HepG2 (cell line): ENCODE measurements at regions not wholly inside any gene's neighbourhood (a gene's known extent, or its start where the extent isn't known, plus 50 kb on each side); places are given as distances from the start of the nearest gene placed in this dataset.

Experiments used
- ATAC-seq: fragments of 200-7000 bp; cut with Tn5 transposase; 3 replicates; pipeline ENCODE4 v1.9.1; 2020; ENCODE audit warnings: mild to moderate bottlenecking, moderate library complexity
- BruUV-seq: library from RNA; stranded (reverse); fragments of 400-500 nt; replicated peaks from 2 replicates; lab custom pipeline; 2021; lab: Mats Ljungman, UMichigan
- CTCF ChIA-PET: fragments of 300-600 bp; formaldehyde crosslinking; extraction: SDS; loops from one replicate; lab custom pipeline; 2021; ENCODE audit warnings: low total read pairs, inconsistent platforms, low intra/inter-chr PET ratio; lab: Yijun Ruan, JAX
- POLR2A ChIA-PET: fragments of 350-600 bp; sonication (Branson Sonifier 250); formaldehyde crosslinking; loops from one replicate; lab custom pipeline; 2020; ENCODE audit warnings: antibody characterized with exemption, inconsistent platforms; lab: Yijun Ruan, JAX
- DNase-seq: peaks from one replicate; pipeline ENCODE4 v3.0.0-alpha.2; 2015; ENCODE audit warnings: low spot score
- FAIRE-seq: peaks from 3 replicates; lab custom pipeline; 2011; peaks lifted over from hg19 to GRCh38; lab: Jason Lieb, UNC
- H2AFZ ChIP-seq: one replicate; pipeline ENCODE4 v1.6.1; 2011; ENCODE audit warnings: low read length, inconsistent platforms
- H3K27ac ChIP-seq: fragments of 300-600 bp; 3 replicates; pipeline ENCODE4 v1.8.0; 2011; ENCODE audit warnings: mixed run types, mild to moderate bottlenecking, mixed read lengths, low read length, inconsistent platforms; ENCODE audit not compliant: insufficient read depth; ENCODE audit errors: extremely low read length
- H3K27me3 ChIP-seq, 2 experiments: fragments of 200-600 bp in 1 of 2; 2 replicates in 1 of 2; 3 replicates in 1 of 2; pipeline versions ENCODE4 v1.6.0 to v1.8.0; 2011; ENCODE audit warnings: low read length in 2 of 2, mild to moderate bottlenecking in 2 of 2, moderate library complexity in 2 of 2, inconsistent platforms in 1 of 2; ENCODE audit not compliant: insufficient read depth in 2 of 2, control insufficient read depth in 1 of 2
- H3K36me3 ChIP-seq, 2 experiments: fragments of 200-600 bp in 1 of 2; replicated peaks in 1 of 2; 2 replicates in 1 of 2; 3 replicates in 1 of 2; pipeline versions ENCODE4 v1.5.1 to v1.8.0; 2011; ENCODE audit warnings: low read length in 2 of 2, inconsistent platforms in 1 of 2; ENCODE audit not compliant: insufficient read depth in 2 of 2, control insufficient read depth in 1 of 2
- H3K4me1 ChIP-seq: 2 replicates; pipeline ENCODE4 v1.5.1; 2012; ENCODE audit warnings: low read length, inconsistent platforms; ENCODE audit not compliant: insufficient read depth
- H3K4me2 ChIP-seq: 2 replicates; pipeline ENCODE4 v1.6.0; 2011; ENCODE audit warnings: low read depth, low read length, inconsistent platforms
- H3K4me3 ChIP-seq, 3 experiments: fragments of 200-600 bp in 1 of 3; sonication (generic), shearing (Covaris generic) in 1 of 3; replicated peaks in 1 of 3; 2 replicates each; pipeline ENCODE4 v1.5.1; 2011 to 2016; ENCODE audit warnings: low read length in 3 of 3, inconsistent platforms in 2 of 3, low read depth in 2 of 3, mild to moderate bottlenecking in 2 of 3, control low read depth in 1 of 3, mixed read lengths in 1 of 3; ENCODE audit not compliant: insufficient read depth in 1 of 3
- H3K79me2 ChIP-seq: one replicate; pipeline ENCODE4 v1.6.1; 2011; ENCODE audit warnings: low read length, inconsistent platforms; ENCODE audit not compliant: insufficient read depth
- H3K9ac ChIP-seq: 2 replicates; pipeline ENCODE4 v1.6.0; 2011; ENCODE audit warnings: mild to moderate bottlenecking, low read depth, low read length, inconsistent platforms; ENCODE audit not compliant: insufficient read depth
- H3K9me3 ChIP-seq: 2 replicates; pipeline ENCODE4 v1.5.1; 2012; ENCODE audit warnings: mild to moderate bottlenecking, low read length
- H4K20me1 ChIP-seq: 2 replicates; pipeline ENCODE4 v1.6.0; 2011; ENCODE audit warnings: inconsistent platforms, mild to moderate bottlenecking, low read length, moderate library complexity; ENCODE audit not compliant: insufficient read depth
- FOXK2 ChIP-seq: fragments of 450-650 bp; IDR thresholded peaks from 2 replicates; pipeline ENCODE4 v1.6.1; 2016
- HMG20A ChIP-seq: IDR thresholded peaks from 2 replicates; pipeline ENCODE4 v1.6.1; 2016; ENCODE audit warnings: borderline replicate concordance
- HOXA9 ChIP-seq: sonication (generic); formaldehyde crosslinking; IDR thresholded peaks from 2 replicates; pipeline ENCODE4 v1.8.1; 2022; ENCODE audit warnings: missing genetic modification reagents, mild to moderate bottlenecking, moderate library complexity, borderline replicate concordance
- JUND ChIP-seq: sonication (generic); formaldehyde crosslinking; IDR thresholded peaks from 2 replicates; pipeline ENCODE4 v1.8.0; 2022; ENCODE audit warnings: mild to moderate bottlenecking, missing genetic modification reagents
- KDM5B ChIP-seq: sonication (generic); formaldehyde crosslinking; IDR thresholded peaks from 2 replicates; pipeline ENCODE4 v1.4.0; 2020; ENCODE audit warnings: missing genetic modification reagents, mild to moderate bottlenecking, borderline replicate concordance
- KLF11 ChIP-seq: IDR thresholded peaks from 2 replicates; pipeline ENCODE4 v1.6.1; 2016; ENCODE audit warnings: missing compliant biosample characterization
- SALL1 ChIP-seq: sonication (generic); formaldehyde crosslinking; IDR thresholded peaks from 2 replicates; pipeline ENCODE4 v1.8.0; 2022; ENCODE audit warnings: mild to moderate bottlenecking, missing genetic modification reagents
- TEF ChIP-seq: sonication (generic); formaldehyde crosslinking; IDR thresholded peaks from 2 replicates; pipeline ENCODE4 v1.5.0; 2020; ENCODE audit warnings: missing genetic modification reagents
- ZBTB21 ChIP-seq: sonication (generic); formaldehyde crosslinking; IDR thresholded peaks from 2 replicates; pipeline ENCODE4 v1.4.0; 2020; ENCODE audit warnings: missing genetic modification reagents
- ZFP36L1 ChIP-seq: sonication (generic); formaldehyde crosslinking; IDR thresholded peaks from 2 replicates; pipeline ENCODE4 v1.8.0; 2022; ENCODE audit warnings: mild to moderate bottlenecking, missing genetic modification reagents, moderate library complexity
- ZNF10 ChIP-seq: sonication (generic); formaldehyde crosslinking; IDR thresholded peaks from 2 replicates; pipeline ENCODE4 v1.4.0; 2020; ENCODE audit warnings: mild to moderate bottlenecking, low read depth, missing genetic modification reagents, borderline replicate concordance
- ZNF234 ChIP-seq: sonication (generic); formaldehyde crosslinking; conservative IDR thresholded peaks from 2 replicates; pipeline ENCODE4 v1.5.1; 2020; ENCODE audit warnings: mild to moderate bottlenecking, missing genetic modification reagents
- ZNF337 ChIP-seq: sonication (generic); formaldehyde crosslinking; IDR thresholded peaks from 2 replicates; pipeline ENCODE4 v1.5.1; 2020; ENCODE audit warnings: missing genetic modification reagents, low read depth, mild to moderate bottlenecking, borderline replicate concordance
- ZNF382 ChIP-seq: sonication (generic); formaldehyde crosslinking; IDR thresholded peaks from 2 replicates; pipeline ENCODE4 v1.5.0; 2020; ENCODE audit warnings: missing genetic modification reagents, mild to moderate bottlenecking, borderline replicate concordance
- ZNF589 ChIP-seq: sonication (generic); formaldehyde crosslinking; conservative IDR thresholded peaks from 2 replicates; pipeline ENCODE4 v1.8.0; 2022; ENCODE audit warnings: mild to moderate bottlenecking, moderate library complexity, missing genetic modification reagents
- ZNF800 ChIP-seq: sonication (generic); formaldehyde crosslinking; IDR thresholded peaks from 2 replicates; pipeline ENCODE4 v1.4.0; 2020; ENCODE audit warnings: missing genetic modification reagents
- WGBS: methylation state at CpG from one replicate; pipeline ENCODE4 v1.1.6; 2017; ENCODE audit warnings: low lambda C conversion rate; 5-methylcytosine and 5-hydroxymethylcytosine counted together
- in situ Hi-C: cut with HindIII; loops from 2 replicates; pipeline ENCODE4 v1.10.0; 2017; ENCODE audit warnings: low pct_unique_long_range_greater_than_20kb; ENCODE audit not compliant: extremely low pct_ligation_motif_present
- intact Hi-C: fragments of 100-400 bp; cut with micrococcal nuclease; formaldehyde crosslinking; loops from one replicate; pipeline ENCODE4 v1.10.0; 2022; ENCODE audit not compliant: unreplicated experiment
- TF ChIP-seq, protein P1 (sequence below): sonication (generic); formaldehyde crosslinking; IDR thresholded peaks from 2 replicates; pipeline ENCODE4 v1.4.0; 2020; ENCODE audit warnings: missing genetic modification reagents
- TF ChIP-seq, protein P2 (sequence below): IDR thresholded peaks from 2 replicates; pipeline ENCODE4 v1.6.1; 2016; ENCODE audit warnings: missing genetic modification reagents, missing compliant biosample characterization

DNA sequence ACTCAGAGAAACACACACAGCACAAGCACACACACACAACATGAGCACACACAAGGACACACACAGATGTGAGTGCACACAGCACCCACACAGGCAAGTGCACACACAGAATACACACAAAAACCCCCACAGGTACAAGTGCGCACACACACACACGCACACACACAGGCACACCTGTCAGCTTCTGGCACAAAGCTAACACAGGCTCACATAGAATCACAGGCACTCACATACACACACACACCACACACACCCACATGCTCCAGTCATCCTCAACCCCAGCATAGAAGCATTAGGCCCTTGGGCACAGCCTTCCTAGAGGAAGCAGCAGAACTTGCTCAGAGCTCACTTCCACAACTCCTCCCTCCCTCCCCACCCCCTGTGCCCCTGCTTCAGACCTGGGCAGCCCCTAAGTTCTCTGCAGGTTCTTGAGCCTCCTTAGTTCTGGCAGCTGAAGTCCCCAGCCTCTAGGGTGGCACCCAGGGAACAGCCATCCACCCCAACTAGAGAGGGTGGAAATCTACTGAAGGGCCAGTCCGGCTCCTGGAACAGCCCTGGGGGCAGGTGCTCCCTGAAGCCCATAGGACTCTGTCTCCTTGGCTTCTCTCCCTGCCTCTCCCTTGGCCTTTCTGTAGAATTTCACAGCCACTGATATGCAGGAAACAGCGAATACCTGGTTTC lies 129.9 kb upstream of the VSTM2B start:
- H4K20me1 ChIP-seq: no peaks in the 10 kb centered on the region
- no peak overlapping the region for H3K9ac ChIP-seq
- no peaks in the 10 kb centered on the region for H3K4me1 ChIP-seq
- H3K4me3 ChIP-seq: no peak overlapping the region
- H2AFZ ChIP-seq: no peak overlapping the region
- H3K27ac ChIP-seq: no peak overlapping the region
- H3K4me2 ChIP-seq: no peak overlapping the region
- TF ChIP-seq ZNF800 (CRISPR knock-in tag): no peak
- TF ChIP-seq, protein P1, sequence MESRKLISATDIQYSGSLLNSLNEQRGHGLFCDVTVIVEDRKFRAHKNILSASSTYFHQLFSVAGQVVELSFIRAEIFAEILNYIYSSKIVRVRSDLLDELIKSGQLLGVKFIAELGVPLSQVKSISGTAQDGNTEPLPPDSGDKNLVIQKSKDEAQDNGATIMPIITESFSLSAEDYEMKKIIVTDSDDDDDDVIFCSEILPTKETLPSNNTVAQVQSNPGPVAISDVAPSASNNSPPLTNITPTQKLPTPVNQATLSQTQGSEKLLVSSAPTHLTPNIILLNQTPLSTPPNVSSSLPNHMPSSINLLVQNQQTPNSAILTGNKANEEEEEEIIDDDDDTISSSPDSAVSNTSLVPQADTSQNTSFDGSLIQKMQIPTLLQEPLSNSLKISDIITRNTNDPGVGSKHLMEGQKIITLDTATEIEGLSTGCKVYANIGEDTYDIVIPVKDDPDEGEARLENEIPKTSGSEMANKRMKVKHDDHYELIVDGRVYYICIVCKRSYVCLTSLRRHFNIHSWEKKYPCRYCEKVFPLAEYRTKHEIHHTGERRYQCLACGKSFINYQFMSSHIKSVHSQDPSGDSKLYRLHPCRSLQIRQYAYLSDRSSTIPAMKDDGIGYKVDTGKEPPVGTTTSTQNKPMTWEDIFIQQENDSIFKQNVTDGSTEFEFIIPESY: no peak
- no peak for TF ChIP-seq HMG20A (CRISPR knock-in tag)
- no peak for TF ChIP-seq ZNF589 (CRISPR knock-in tag)
- TF ChIP-seq SALL1 (CRISPR knock-in tag): no peak
- TF ChIP-seq KLF11 (CRISPR knock-in tag): no peak
- no peak for TF ChIP-seq FOXK2
- no peak for TF ChIP-seq ZNF382 (CRISPR knock-in tag)
- TF ChIP-seq, protein P2, sequence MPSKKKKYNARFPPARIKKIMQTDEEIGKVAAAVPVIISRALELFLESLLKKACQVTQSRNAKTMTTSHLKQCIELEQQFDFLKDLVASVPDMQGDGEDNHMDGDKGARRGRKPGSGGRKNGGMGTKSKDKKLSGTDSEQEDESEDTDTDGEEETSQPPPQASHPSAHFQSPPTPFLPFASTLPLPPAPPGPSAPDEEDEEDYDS (CRISPR knock-in tag): no peak
- TF ChIP-seq ZNF234 (CRISPR knock-in tag): no peak
- no peak for TF ChIP-seq KDM5B (CRISPR knock-in tag)
- no peak for TF ChIP-seq JUND
- TF ChIP-seq ZNF337 (CRISPR knock-in tag): no peak
- no peak for TF ChIP-seq ZBTB21 (CRISPR knock-in tag)
- no peak for TF ChIP-seq HOXA9 (CRISPR knock-in tag)
- TF ChIP-seq TEF (CRISPR knock-in tag): no peak
- TF ChIP-seq ZFP36L1 (CRISPR knock-in tag): no peak
- no peak for TF ChIP-seq ZNF10 (CRISPR knock-in tag)
- intact Hi-C loops (no loop called here), in situ Hi-C loops (no loop called here)
- no peak for FAIRE-seq
- no peak for ATAC-seq
- H3K27me3 ChIP-seq: peaks cover 6 to 11% of the 10 kb centered on the region in 2 experiments; a peak in 4 of 5 replicates
- 67% methylated on average over 3 of the region's 4 CpGs for WGBS
- BruUV-seq: no TSS peak
- DNase-seq: no peak
- H3K36me3 ChIP-seq: no peaks in the 10 kb centered on the region
- H3K79me2 ChIP-seq: no peaks in the 10 kb centered on the region
- POLR2A ChIA-PET: no interaction called here
- CTCF ChIA-PET: no interaction called here
- peaks cover 11% of the 10 kb centered on the region for H3K9me3 ChIP-seq
